ENCODE measurements at regions not wholly inside any gene's neighbourhood (a gene's known extent, or its start where the extent isn't known, plus 50 kb on each side); places are given as distances from the start of the nearest gene placed in this dataset.

GRCh38 chr2:238702276-238703052 lies 145.4 kb upstream of the TWIST2 start:
- CTCF ChIA-PET = no interaction called here
- H3K27ac ChIP-seq (ENCODE audit: low read depth in 2 of 2, low read length in 1 of 2) = no peak overlapping the region

More at GRCh38 chr2:238702276-238703052, 145.4 kb upstream of the TWIST2 start:
- Histone ChIP-seq H3K4me3 (ENCODE audit: low read depth in 2 of 2, low read length in 1 of 2) (no peak overlapping the region), H2AFZ (ENCODE audit: low read depth) (no peak overlapping the region), H3K79me2 (ENCODE audit: insufficient read depth) (no peaks in the 10 kb centered on the region), H3K27me3 (ENCODE audit: insufficient read depth) (no peaks in the 10 kb centered on the region), H3F3A (replicated peaks; ENCODE audit: insufficient read depth) (no peaks in the 10 kb centered on the region), H3K9ac (no peak overlapping the region), H3K9me3 (no peaks in the 10 kb centered on the region), H3K4me2 (no peak overlapping the region), H3K4me1 (ENCODE audit: control insufficient read depth in 1 of 2, insufficient read depth in 2 of 2, low read depth in 1 of 2, low read length in 1 of 2) (no peaks in the 10 kb centered on the region), H3K9me2 (no peaks in the 10 kb centered on the region), H4K20me1 (ENCODE audit: insufficient read depth) (no peaks in the 10 kb centered on the region), H3K36me3 (replicated peaks in 1 of 2; ENCODE audit: control insufficient read depth in 1 of 2, insufficient read depth in 2 of 2, low read length in 1 of 2) (no peaks in the 10 kb centered on the region)
- TF ChIP-seq POLR2AphosphoS5 (IDR thresholded peaks at IDR 0.05; ENCODE audit: low read depth, low read length) (no peak), MXI1 (IDR thresholded peaks at IDR 0.05; ENCODE audit: low read depth, low read length) (no peak), REST (IDR thresholded peaks at IDR 0.05; ENCODE audit: low read depth, low read length) (no peak), CHD2 (IDR thresholded peaks at IDR 0.05; ENCODE audit: low read length, partially characterized antibody) (no peak), PBX3 (IDR thresholded peaks at IDR 0.05) (no peak), NRF1 (IDR thresholded peaks at IDR 0.05; ENCODE audit: low read depth, low read length) (no peak), RAD21 (IDR thresholded peaks at IDR 0.05; ENCODE audit: low read length) (no peak), IRF3 (IDR thresholded peaks at IDR 0.05; ENCODE audit: low read depth, low read length) (no peak), RXRA (IDR thresholded peaks at IDR 0.05; ENCODE audit: borderline replicate concordance, low read depth) (no peak), ELF1 (IDR thresholded peaks at IDR 0.05) (no peak), USF2 (IDR thresholded peaks at IDR 0.05; ENCODE audit: borderline replicate concordance, low read depth, low read length) (no peak), MAX (IDR thresholded peaks at IDR 0.05; ENCODE audit: low read depth) (no peak), MEF2A (IDR thresholded peaks at IDR 0.05; ENCODE audit: borderline replicate concordance, low read depth) (no peak), CTCF (IDR thresholded peaks at IDR 0.05) (no peak), FOSL2 (IDR thresholded peaks at IDR 0.05; ENCODE audit: borderline replicate concordance, low read depth) (no peak), NFIC (IDR thresholded peaks at IDR 0.05; ENCODE audit: borderline replicate concordance) (no peak), TEAD4 (IDR thresholded peaks at IDR 0.05; ENCODE audit: borderline replicate concordance, insufficient read depth) (no peak)
- POLR2A ChIA-PET = no interaction called here
- WGBS (ENCODE audit: low lambda C conversion rate) = 92% methylated on average over 18 of the region's 21 CpGs
- no peak for DNase-seq

Measured in SK-N-SH (cell line).